Osteoblast (primary cell): ENCODE measurements at regions not wholly inside any gene's neighbourhood (a gene's known extent, or its start where the extent isn't known, plus 50 kb on each side); places are given as distances from the start of the nearest gene placed in this dataset.

ENCODE experiments used
- DNase-seq: peaks from one replicate; pipeline ENCODE4 v3.0.0; 2011; ENCODE audit warnings: low spot score, mixed read lengths; ENCODE audit not compliant: insufficient read length; ENCODE audit errors: missing footprints
- H2AFZ ChIP-seq: 2 replicates; pipeline ENCODE4 v1.6.0; 2011; ENCODE audit warnings: mild to moderate bottlenecking, low read length
- H3K27ac ChIP-seq: 2 replicates; pipeline ENCODE4 v1.5.1; 2011; ENCODE audit warnings: mild to moderate bottlenecking, low read depth, low read length, moderate library complexity
- H3K27me3 ChIP-seq: 2 replicates; pipeline ENCODE4 v1.6.0; 2012; ENCODE audit warnings: mild to moderate bottlenecking, control low read depth, inconsistent platforms, low read length, moderate library complexity; ENCODE audit not compliant: insufficient read depth
- H3K36me3 ChIP-seq: 2 replicates; pipeline ENCODE4 v1.5.1; 2011; ENCODE audit warnings: mild to moderate bottlenecking, low read length, control low read depth, moderate library complexity; ENCODE audit not compliant: insufficient read depth
- H3K4me1 ChIP-seq: 2 replicates; pipeline ENCODE4 v1.5.1; 2011; ENCODE audit warnings: mild to moderate bottlenecking, low read length, control low read depth, moderate library complexity; ENCODE audit not compliant: insufficient read depth
- H3K4me2 ChIP-seq: 2 replicates; pipeline ENCODE4 v1.6.0; 2011; ENCODE audit warnings: mild to moderate bottlenecking, low read length; ENCODE audit not compliant: insufficient read depth
- H3K4me3 ChIP-seq: fragments of 200-600 bp; sonication (generic); 3 replicates; pipeline ENCODE4 v1.5.1; 2012; ENCODE audit warnings: mild to moderate bottlenecking, low read length, inconsistent platforms; ENCODE audit not compliant: insufficient read depth
- H3K79me2 ChIP-seq: 2 replicates; pipeline ENCODE4 v1.6.0; 2012; ENCODE audit warnings: mild to moderate bottlenecking, low read length, control low read depth, inconsistent platforms; ENCODE audit not compliant: insufficient read depth
- H3K9me3 ChIP-seq: 2 replicates; pipeline ENCODE4 v1.5.1; 2011; ENCODE audit warnings: low read depth, low read length, control low read depth
- H4K20me1 ChIP-seq: 2 replicates; pipeline ENCODE4 v1.6.0; 2012; ENCODE audit warnings: mild to moderate bottlenecking, low read length, control low read depth; ENCODE audit not compliant: insufficient read depth
- TF ChIP-seq, protein P1 (sequence below): IDR thresholded peaks from 2 replicates; pipeline ENCODE4 v1.5.1; 2011; ENCODE audit warnings: mild to moderate bottlenecking, low read depth, low read length, moderate library complexity; ENCODE audit errors: extremely low read depth

DNA sequence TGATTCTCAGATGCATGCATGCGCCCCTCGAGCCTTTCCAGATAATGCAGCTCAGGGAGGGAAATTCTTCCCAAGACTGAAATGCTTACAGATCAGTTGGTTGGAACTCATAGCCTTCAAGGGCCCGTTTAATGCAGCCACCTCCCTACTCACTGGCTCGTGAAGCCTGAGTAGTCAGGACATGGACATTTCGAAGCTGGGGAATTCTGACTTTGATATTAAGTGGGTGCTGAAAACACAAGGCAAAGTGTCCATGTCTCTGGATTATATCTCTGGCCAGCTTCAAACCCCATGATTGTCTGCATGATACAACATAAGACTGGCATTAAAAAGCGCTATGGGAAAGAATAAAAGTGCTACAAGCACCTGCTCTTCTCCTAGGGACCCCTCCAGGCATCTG, 207.5 kb downstream of the HERPUD2 start:
- H2AFZ ChIP-seq: no peak overlapping the region

GRCh38 chr7:35485436-35485835, 209.5 kb downstream of the HERPUD2 start:
- Histone ChIP-seq H4K20me1 (no peaks in the 10 kb centered on the region), H3K9me3 (no peaks in the 10 kb centered on the region), H3K79me2 (no peaks in the 10 kb centered on the region), H3K27me3 (no peaks in the 10 kb centered on the region), H3K4me2 (no peak overlapping the region), H3K4me3 (no peak overlapping the region), H2AFZ (no peak overlapping the region), H3K4me1 (no peaks in the 10 kb centered on the region), H3K36me3 (no peaks in the 10 kb centered on the region), H3K27ac (no peak overlapping the region)
- TF ChIP-seq, protein P1, sequence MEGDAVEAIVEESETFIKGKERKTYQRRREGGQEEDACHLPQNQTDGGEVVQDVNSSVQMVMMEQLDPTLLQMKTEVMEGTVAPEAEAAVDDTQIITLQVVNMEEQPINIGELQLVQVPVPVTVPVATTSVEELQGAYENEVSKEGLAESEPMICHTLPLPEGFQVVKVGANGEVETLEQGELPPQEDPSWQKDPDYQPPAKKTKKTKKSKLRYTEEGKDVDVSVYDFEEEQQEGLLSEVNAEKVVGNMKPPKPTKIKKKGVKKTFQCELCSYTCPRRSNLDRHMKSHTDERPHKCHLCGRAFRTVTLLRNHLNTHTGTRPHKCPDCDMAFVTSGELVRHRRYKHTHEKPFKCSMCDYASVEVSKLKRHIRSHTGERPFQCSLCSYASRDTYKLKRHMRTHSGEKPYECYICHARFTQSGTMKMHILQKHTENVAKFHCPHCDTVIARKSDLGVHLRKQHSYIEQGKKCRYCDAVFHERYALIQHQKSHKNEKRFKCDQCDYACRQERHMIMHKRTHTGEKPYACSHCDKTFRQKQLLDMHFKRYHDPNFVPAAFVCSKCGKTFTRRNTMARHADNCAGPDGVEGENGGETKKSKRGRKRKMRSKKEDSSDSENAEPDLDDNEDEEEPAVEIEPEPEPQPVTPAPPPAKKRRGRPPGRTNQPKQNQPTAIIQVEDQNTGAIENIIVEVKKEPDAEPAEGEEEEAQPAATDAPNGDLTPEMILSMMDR: no peak
- DNase-seq: no peak

More for the DNA sequence above, 207.5 kb downstream of the HERPUD2 start:
- H3K4me2 ChIP-seq: no peak overlapping the region
- no peak overlapping the region for H3K4me3 ChIP-seq
- no peaks in the 10 kb centered on the region for H3K79me2 ChIP-seq
- no peaks in the 10 kb centered on the region for H3K36me3 ChIP-seq
- H3K27ac ChIP-seq: no peak overlapping the region
- H3K9me3 ChIP-seq: no peaks in the 10 kb centered on the region
- TF ChIP-seq, protein P1: no peak
- no peaks in the 10 kb centered on the region for H3K27me3 ChIP-seq
- no peaks in the 10 kb centered on the region for H3K4me1 ChIP-seq
- DNase-seq: no peak
- no peaks in the 10 kb centered on the region for H4K20me1 ChIP-seq

- Histone ChIP-seq H3K36me3 (no peaks in the 10 kb centered on the region), H2AFZ (no peak overlapping the region), H3K79me2 (no peaks in the 10 kb centered on the region), H3K9me3 (no peaks in the 10 kb centered on the region), H4K20me1 (no peaks in the 10 kb centered on the region), H3K27me3 (no peaks in the 10 kb centered on the region), H3K4me3 (no peak overlapping the region), H3K27ac (no peak overlapping the region), H3K4me2 (no peak overlapping the region), H3K4me1 (no peaks in the 10 kb centered on the region)
- no peak for DNase-seq
- TF ChIP-seq, protein P1: no peak
Measured at GRCh38 chr7:35483568-35483967, 211.4 kb downstream of the HERPUD2 start.

- no peak for DNase-seq
- Histone ChIP-seq H3K79me2 (no peaks in the 10 kb centered on the region), H3K4me2 (no peak overlapping the region)
Measured at GRCh38 chr7:35482231-35482630, 212.7 kb downstream of the HERPUD2 start.

More at GRCh38 chr7:35482231-35482630, 212.7 kb downstream of the HERPUD2 start:
- Histone ChIP-seq H3K27ac (no peak overlapping the region), H4K20me1 (no peaks in the 10 kb centered on the region), H3K4me3 (no peak overlapping the region), H2AFZ (no peak overlapping the region), H3K27me3 (no peaks in the 10 kb centered on the region), H3K9me3 (no peaks in the 10 kb centered on the region), H3K4me1 (no peaks in the 10 kb centered on the region), H3K36me3 (no peaks in the 10 kb centered on the region)
- TF ChIP-seq, protein P1: no peak
